HG03571 (cell line): ENCODE measurements at regions not wholly inside any gene's neighbourhood (a gene's known extent, or its start where the extent isn't known, plus 50 kb on each side); places are given as distances from the start of the nearest gene placed in this dataset.

ENCODE experiments used
- ATAC-seq: cut with Tn5 transposase; IDR thresholded peaks from one replicate; pipeline ENCODE4 v1.9.1; 2021; ENCODE audit not compliant: unreplicated experiment

- no peak for ATAC-seq
These were observed 188.1 kb downstream of the TMEM18 start for GRCh38 chr2:489084-489483.

GRCh38 chr2:487186-488079, 189.8 kb downstream of the TMEM18 start:
- ATAC-seq = no peak

- ATAC-seq = no peak
These were observed 190.8 kb downstream of the TMEM18 start for GRCh38 chr2:486371-486770.

GRCh38 chr2:481388-481787, 193.5 kb upstream of the ALKAL2 start:
- ATAC-seq = no peak

- no peak for ATAC-seq
These were observed 191.7 kb upstream of the ALKAL2 start for GRCh38 chr2:479490-480176.

GRCh38 chr2:479031-479430, 191.1 kb upstream of the ALKAL2 start:
- ATAC-seq = no peak

GRCh38 chr2:471560-471959, 183.7 kb upstream of the ALKAL2 start:
- ATAC-seq = no peak

- ATAC-seq = no peak
These were observed 181.6 kb upstream of the ALKAL2 start for GRCh38 chr2:469514-469913.

GRCh38 chr2:468648-469336, 180.9 kb upstream of the ALKAL2 start:
- no peak for ATAC-seq

GRCh38 chr2:467892-468647, 180.2 kb upstream of the ALKAL2 start:
- ATAC-seq = no peak

- no peak for ATAC-seq
These were observed 179.6 kb upstream of the ALKAL2 start for GRCh38 chr2:467543-467891.

GRCh38 chr2:467101-467500, 179.2 kb upstream of the ALKAL2 start:
- ATAC-seq = no peak

- no peak for ATAC-seq
These were observed 176.8 kb upstream of the ALKAL2 start for GRCh38 chr2:464562-465309.

GRCh38 chr2:460861-461260, 173.0 kb upstream of the ALKAL2 start:
- no peak for ATAC-seq

GRCh38 chr2:459931-460330, 172.0 kb upstream of the ALKAL2 start:
- ATAC-seq = no peak

GRCh38 chr2:458425-458815, 170.5 kb upstream of the ALKAL2 start:
- no peak for ATAC-seq

- ATAC-seq = no peak
These were observed 170.0 kb upstream of the ALKAL2 start for GRCh38 chr2:457792-458424.

- ATAC-seq = no peak
These were observed 169.4 kb upstream of the ALKAL2 start for GRCh38 chr2:457262-457661.

- ATAC-seq = no peak
These were observed 168.0 kb upstream of the ALKAL2 start for GRCh38 chr2:455913-456312.
